HEK293 (cell line): ENCODE measurements at regions not wholly inside any gene's neighbourhood (a gene's known extent, or its start where the extent isn't known, plus 50 kb on each side); places are given as distances from the start of the nearest gene placed in this dataset.
A peak's percentile ranks its signal among the peaks of the same experiment; 100 is the strongest.

Experiments used
- CTCF ChIA-PET: fragments of 350-600 bp; formaldehyde crosslinking; extraction: SDS; loops from one replicate; lab custom pipeline; 2021; ENCODE audit warnings: antibody characterized with exemption; lab: Yijun Ruan, JAX
- POLR2A ChIA-PET: fragments of 300-600 bp; formaldehyde crosslinking; extraction: SDS; loops from one replicate; lab custom pipeline; 2020; ENCODE audit warnings: antibody characterized with exemption, inconsistent platforms; lab: Yijun Ruan, JAX
- H3K27ac ChIP-seq: fragments of 200-500 bp; sonication (Bioruptor generic); 2 replicates; pipeline ENCODE4 v1.5.1; 2014; ENCODE audit warnings: low read depth, low read length, control low read depth, inconsistent platforms; ENCODE audit errors: extremely low read depth
- H3K36me3 ChIP-seq, 2 experiments: fragments of 200-500 bp in 1 of 2; sonication (Bioruptor generic) in 1 of 2; 1 replicate in 1 of 2; 2 replicates in 1 of 2; pipeline ENCODE4 v1.5.1; 2014 to 2017; ENCODE audit warnings: inconsistent platforms in 2 of 2, low read length in 2 of 2; ENCODE audit not compliant: control insufficient read depth in 2 of 2, insufficient read depth in 1 of 2
- H3K4me1 ChIP-seq: fragments of 200-500 bp; sonication (Bioruptor generic); 2 replicates; pipeline ENCODE4 v1.5.1; 2014; ENCODE audit warnings: mild to moderate bottlenecking, low read length, inconsistent platforms; ENCODE audit not compliant: control insufficient read depth, insufficient read depth
- H3K4me3 ChIP-seq: 2 replicates; pipeline ENCODE4 v1.5.1; 2011; ENCODE audit warnings: low read depth, mild to moderate bottlenecking, control low read depth, low read length, moderate library complexity
- H3K9me3 ChIP-seq: fragments of 200-500 bp; sonication (Bioruptor generic); 2 replicates; pipeline ENCODE4 v1.5.1; 2014; ENCODE audit warnings: low read depth, low read length, inconsistent platforms; ENCODE audit not compliant: control insufficient read depth, insufficient read depth
- BCL11A ChIP-seq: fragments of 450-650 bp; formaldehyde crosslinking; IDR thresholded peaks from 2 replicates; pipeline ENCODE4 v1.5.1; 2016; ENCODE audit warnings: low read depth, missing biosample characterization, missing genetic modification characterization
- MZF1 ChIP-seq: fragments of 450-650 bp; formaldehyde crosslinking; IDR thresholded peaks from 2 replicates; pipeline ENCODE4 v1.5.1; 2017; ENCODE audit warnings: missing biosample characterization, missing genetic modification characterization, borderline replicate concordance
- SCRT2 ChIP-seq: fragments of 450-650 bp; formaldehyde crosslinking; IDR thresholded peaks from 2 replicates; pipeline ENCODE4 v1.5.1; 2016; ENCODE audit warnings: missing biosample characterization, missing genetic modification characterization
- SETDB1 ChIP-seq: IDR thresholded peaks from one replicate; pipeline ENCODE4 v1.6.1; 2017; ENCODE audit warnings: mild to moderate bottlenecking, low read length, moderate library complexity, mixed read lengths; ENCODE audit not compliant: insufficient read length
- SP2 ChIP-seq: fragments of 450-650 bp; formaldehyde crosslinking; IDR thresholded peaks from 2 replicates; pipeline ENCODE4 v1.5.1; 2016; ENCODE audit warnings: missing biosample characterization, missing genetic modification characterization
- TRIM28 ChIP-seq: IDR thresholded peaks from 2 replicates; pipeline ENCODE4 v1.6.1; 2011; ENCODE audit warnings: low read length, control low read depth, borderline replicate concordance
- ZBTB20 ChIP-seq: fragments of 450-650 bp; formaldehyde crosslinking; IDR thresholded peaks from 2 replicates; pipeline ENCODE4 v1.5.1; 2016; ENCODE audit warnings: missing biosample characterization, missing genetic modification characterization
- ZNF140 ChIP-seq: fragments of 450-650 bp; formaldehyde crosslinking; IDR thresholded peaks from 2 replicates; pipeline ENCODE4 v1.5.1; 2016; ENCODE audit warnings: missing biosample characterization, missing genetic modification characterization
- ZNF18 ChIP-seq: fragments of 450-650 bp; formaldehyde crosslinking; IDR thresholded peaks from 2 replicates; pipeline ENCODE4 v1.5.1; 2016; ENCODE audit warnings: missing biosample characterization, missing genetic modification characterization
- ZNF184 ChIP-seq: fragments of 450-650 bp; IDR thresholded peaks from 2 replicates; pipeline ENCODE4 v1.5.1; 2018; ENCODE audit warnings: missing biosample characterization, mild to moderate bottlenecking, missing genetic modification characterization
- ZNF280D ChIP-seq: fragments of 450-650 bp; formaldehyde crosslinking; IDR thresholded peaks from 2 replicates; pipeline ENCODE4 v1.5.1; 2016; ENCODE audit warnings: missing biosample characterization, missing genetic modification characterization
- ZNF433 ChIP-seq: fragments of 450-650 bp; formaldehyde crosslinking; IDR thresholded peaks from 2 replicates; pipeline ENCODE4 v1.5.1; 2016; ENCODE audit warnings: missing biosample characterization, missing genetic modification characterization, low read depth
- ZNF473 ChIP-seq: fragments of 450-650 bp; formaldehyde crosslinking; IDR thresholded peaks from 2 replicates; pipeline ENCODE4 v1.5.1; 2017; ENCODE audit warnings: missing biosample characterization, missing genetic modification characterization
- ZNF488 ChIP-seq: fragments of 450-650 bp; formaldehyde crosslinking; IDR thresholded peaks from 2 replicates; pipeline ENCODE4 v1.5.1; 2016; ENCODE audit warnings: missing biosample characterization, missing genetic modification characterization
- ZNF701 ChIP-seq: fragments of 450-650 bp; formaldehyde crosslinking; IDR thresholded peaks from 2 replicates; pipeline ENCODE4 v1.5.1; 2016; ENCODE audit warnings: missing biosample characterization, missing genetic modification characterization
- ZNF785 ChIP-seq: fragments of 450-650 bp; formaldehyde crosslinking; IDR thresholded peaks from 2 replicates; pipeline ENCODE4 v1.5.1; 2016; ENCODE audit warnings: missing biosample characterization, missing genetic modification characterization
- ZSCAN23 ChIP-seq: fragments of 450-650 bp; formaldehyde crosslinking; IDR thresholded peaks from 2 replicates; pipeline ENCODE4 v1.5.1; 2016; ENCODE audit warnings: missing biosample characterization, missing genetic modification characterization
- ZXDB ChIP-seq: fragments of 450-650 bp; formaldehyde crosslinking; IDR thresholded peaks from 2 replicates; pipeline ENCODE4 v1.5.1; 2016; ENCODE audit warnings: missing biosample characterization, missing genetic modification characterization

- TF ChIP-seq SETDB1 (peak; percentile 92), TRIM28 (0 out of 2 replicates have a peak, but pooled peaks have one; percentile 27), ZNF473 (tag by site-specific recombination) (no peak)
- Histone ChIP-seq H3K27ac (no peak overlapping the region), H3K9me3 (no peaks in the 10 kb centered on the region), H3K36me3 (no peaks in the 10 kb centered on the region), H3K4me1 (no peaks in the 10 kb centered on the region), H3K4me3 (no peak overlapping the region)
- CTCF ChIA-PET = no interaction called here
- POLR2A ChIA-PET = no interaction called here
Observed at GRCh38 chr2:215210082-215210481, 71.7 kb upstream of the ABCA12 start.

GRCh38 chr2:215207791-215208367 lies 69.5 kb upstream of the ABCA12 start:
- Histone ChIP-seq H3K4me1 (no peaks in the 10 kb centered on the region), H3K36me3 (no peaks in the 10 kb centered on the region), H3K27ac (no peak overlapping the region), H3K9me3 (no peaks in the 10 kb centered on the region), H3K4me3 (no peak overlapping the region)
- no peak for TF ChIP-seq ZNF280D
- no peak for TF ChIP-seq ZNF140 (tag by site-specific recombination)
- TF ChIP-seq ZNF701 (tag by site-specific recombination) = no peak
- TF ChIP-seq SP2 (tag by site-specific recombination) = no peak
- TF ChIP-seq ZBTB20 = no peak
- TF ChIP-seq MZF1 (tag by site-specific recombination) = no peak
- TF ChIP-seq ZNF785 = no peak
- TF ChIP-seq TRIM28 = no peak
- TF ChIP-seq ZNF433 (tag by site-specific recombination) = no peak
- no peak for TF ChIP-seq ZNF488 (tag by site-specific recombination)
- TF ChIP-seq ZNF184 (tag by site-specific recombination) = no peak
- TF ChIP-seq SCRT2 (tag by site-specific recombination) = no peak
- TF ChIP-seq BCL11A (tag by site-specific recombination) = no peak
- no peak for TF ChIP-seq ZSCAN23 (tag by site-specific recombination)
- no peak for TF ChIP-seq ZXDB (tag by site-specific recombination)
- no peak for TF ChIP-seq ZNF18 (tag by site-specific recombination)
- POLR2A ChIA-PET = no interaction called here
- CTCF ChIA-PET = interaction anchor here (0.6 kb wide), 1 partner anchor 621 kb away, joined by 3 read pairs; no protein-coding TSS in a partner anchor
